Ascending aorta (tissue), 2 donors: ENCODE measurements at regions not wholly inside any gene's neighbourhood (a gene's known extent, or its start where the extent isn't known, plus 50 kb on each side); places are given as distances from the start of the nearest gene placed in this dataset.

Source experiments
- DNase-seq, 2 donors: peaks; one replicate each; pipeline ENCODE4 v3.0.0-alpha.2; 2019; ENCODE audit warnings: low spot score in 2 of 2
- H3K27ac ChIP-seq, 2 donors: fragments of 200-600 bp; sonication (generic); one replicate each; pipeline ENCODE4 v1.5.1; 2016 to 2017; ENCODE audit warnings: mild to moderate bottlenecking in 1 of 2
- H3K27me3 ChIP-seq: fragments of 200-600 bp; sonication (generic); one replicate; pipeline ENCODE4 v1.5.1; 2017
- H3K36me3 ChIP-seq, 2 donors: fragments of 200-600 bp; sonication (generic); one replicate each; pipeline ENCODE4 v1.5.1; 2016
- H3K4me1 ChIP-seq, 2 donors: fragments of 200-600 bp; sonication (generic); one replicate each; pipeline ENCODE4 v1.5.1; 2016 to 2017; ENCODE audit warnings: mild to moderate bottlenecking in 1 of 2
- H3K4me3 ChIP-seq, 2 donors: fragments of 200-600 bp; sonication (generic); one replicate each; pipeline ENCODE4 v1.5.1; 2016 to 2017; ENCODE audit warnings: mild to moderate bottlenecking in 1 of 2
- H3K9me3 ChIP-seq, 2 donors: fragments of 200-600 bp; sonication (generic); one replicate each; pipeline ENCODE4 v1.5.1; 2016
- intact Hi-C: fragments of 100-400 bp; cut with DNase I; formaldehyde crosslinking; loops from one replicate; pipeline ENCODE4 v1.15.1; 2023
- TF ChIP-seq, protein P1 (sequence below), 3 experiments: fragments of 200-600 bp in 2 of 3; fragments of 450-650 bp in 1 of 3; sonication (generic) in 2 of 3; IDR thresholded peaks; one replicate each; pipeline ENCODE4 v1.5.1; 2016 to 2019; ENCODE audit warnings: antibody characterized with exemption in 3 of 3, mild to moderate bottlenecking in 1 of 3, moderate library complexity in 1 of 3

DNA sequence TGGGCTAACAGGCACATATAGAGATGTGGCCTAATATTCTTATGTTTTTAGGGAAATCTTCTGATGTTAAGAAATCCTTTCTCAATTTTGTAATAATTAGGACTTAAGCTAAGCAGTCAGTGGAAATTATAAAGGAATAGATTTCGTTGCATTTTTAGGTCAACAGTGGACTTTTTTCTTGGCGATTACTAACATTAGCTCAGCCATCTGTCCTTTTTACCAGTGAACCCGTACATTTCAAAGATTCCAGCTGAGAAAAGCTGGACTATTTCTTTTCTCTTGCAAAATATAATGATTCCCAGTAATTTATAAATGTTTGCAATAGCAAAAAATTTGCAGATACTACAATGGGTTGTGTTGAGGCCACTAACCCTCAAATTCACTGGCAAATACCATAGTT lies 54.9 kb upstream of the CA10 start:
- Histone ChIP-seq H3K27ac (no peak overlapping the region), H3K27me3 (no peaks in the 10 kb centered on the region), H3K36me3 (no peaks in the 10 kb centered on the region), H3K9me3 (no peaks in the 10 kb centered on the region), H3K4me1 (no peaks in the 10 kb centered on the region), H3K4me3 (no peak overlapping the region)
- intact Hi-C loops, result no loop called here
- TF ChIP-seq, protein P1, sequence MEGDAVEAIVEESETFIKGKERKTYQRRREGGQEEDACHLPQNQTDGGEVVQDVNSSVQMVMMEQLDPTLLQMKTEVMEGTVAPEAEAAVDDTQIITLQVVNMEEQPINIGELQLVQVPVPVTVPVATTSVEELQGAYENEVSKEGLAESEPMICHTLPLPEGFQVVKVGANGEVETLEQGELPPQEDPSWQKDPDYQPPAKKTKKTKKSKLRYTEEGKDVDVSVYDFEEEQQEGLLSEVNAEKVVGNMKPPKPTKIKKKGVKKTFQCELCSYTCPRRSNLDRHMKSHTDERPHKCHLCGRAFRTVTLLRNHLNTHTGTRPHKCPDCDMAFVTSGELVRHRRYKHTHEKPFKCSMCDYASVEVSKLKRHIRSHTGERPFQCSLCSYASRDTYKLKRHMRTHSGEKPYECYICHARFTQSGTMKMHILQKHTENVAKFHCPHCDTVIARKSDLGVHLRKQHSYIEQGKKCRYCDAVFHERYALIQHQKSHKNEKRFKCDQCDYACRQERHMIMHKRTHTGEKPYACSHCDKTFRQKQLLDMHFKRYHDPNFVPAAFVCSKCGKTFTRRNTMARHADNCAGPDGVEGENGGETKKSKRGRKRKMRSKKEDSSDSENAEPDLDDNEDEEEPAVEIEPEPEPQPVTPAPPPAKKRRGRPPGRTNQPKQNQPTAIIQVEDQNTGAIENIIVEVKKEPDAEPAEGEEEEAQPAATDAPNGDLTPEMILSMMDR (IDR thresholded peaks at IDR 0.05), result no peak
- no peak for DNase-seq

- no peaks in the 10 kb centered on the region for H3K4me1 ChIP-seq
- H3K4me3 ChIP-seq, result no peak overlapping the region
- no peaks in the 10 kb centered on the region for H3K36me3 ChIP-seq
- TF ChIP-seq, protein P1 (IDR thresholded peaks at IDR 0.05), result no peak
- no peaks in the 10 kb centered on the region for H3K27me3 ChIP-seq
- no peaks in the 10 kb centered on the region for H3K9me3 ChIP-seq
- no peak for DNase-seq
- intact Hi-C loops, result no loop called here
- no peak overlapping the region for H3K27ac ChIP-seq
Measured at GRCh38 chr17:52212851-52213250, 54.3 kb upstream of the CA10 start.

DNA sequence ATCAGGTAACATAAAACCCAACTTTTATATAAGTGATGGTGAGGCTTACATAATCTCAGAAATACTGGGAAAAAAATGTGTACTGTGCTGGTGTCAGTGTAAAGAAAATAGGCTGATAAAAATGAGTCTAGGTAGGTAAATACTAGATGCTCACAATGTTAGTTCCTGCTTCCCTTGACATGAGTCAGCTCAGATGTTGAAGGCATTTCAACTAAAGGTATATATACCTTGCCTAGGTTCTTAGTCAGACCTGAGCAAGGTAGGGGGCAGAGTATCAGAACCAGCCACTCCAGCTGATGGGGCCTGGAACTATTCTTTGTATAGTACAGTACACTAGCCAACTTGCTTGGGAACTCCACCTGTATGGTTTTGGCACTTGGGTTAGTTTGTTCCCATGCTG lies 51.0 kb upstream of the CA10 start:
- no peaks in the 10 kb centered on the region for H3K4me1 ChIP-seq
- no peak overlapping the region for H3K4me3 ChIP-seq
- H3K27ac ChIP-seq, result no peak overlapping the region
- DNase-seq, result no peak
- H3K36me3 ChIP-seq, result no peaks in the 10 kb centered on the region
- TF ChIP-seq, protein P1 (IDR thresholded peaks at IDR 0.05), result no peak
- intact Hi-C loops, result no loop called here
- H3K27me3 ChIP-seq, result no peaks in the 10 kb centered on the region
- no peaks in the 10 kb centered on the region for H3K9me3 ChIP-seq
